Testis (tissue), 2 donors: ENCODE measurements at regions not wholly inside any gene's neighbourhood (a gene's known extent, or its start where the extent isn't known, plus 50 kb on each side); places are given as distances from the start of the nearest gene placed in this dataset.

ENCODE experiments used
- DNase-seq: peaks from one replicate; pipeline ENCODE4 v3.0.0-alpha.2; 2019
- H3K27ac ChIP-seq, 2 donors: fragments of 200-600 bp; sonication (generic); one replicate each; pipeline ENCODE4 v1.5.1; 2019
- H3K27me3 ChIP-seq: fragments of 200-600 bp; sonication (generic); one replicate; pipeline ENCODE4 v1.5.1; 2019
- H3K36me3 ChIP-seq: fragments of 200-600 bp; sonication (generic); one replicate; pipeline ENCODE4 v1.5.1; 2017; ENCODE audit warnings: low read depth; ENCODE audit errors: missing control alignments
- H3K4me1 ChIP-seq: fragments of 200-600 bp; sonication (generic); one replicate; pipeline ENCODE4 v1.5.1; 2019
- H3K4me3 ChIP-seq, 2 donors: fragments of 200-600 bp; sonication (generic); one replicate each; pipeline ENCODE4 v1.5.1; 2017 to 2019
- H3K9me3 ChIP-seq: fragments of 200-600 bp; sonication (generic); one replicate; pipeline ENCODE4 v1.5.1; 2017
- CTCF ChIP-seq, 3 experiments: fragments of 450-650 bp in 2 of 3; fragments of 200-600 bp in 1 of 3; sonication (generic) in 1 of 3; IDR thresholded peaks; one replicate each; pipeline ENCODE4 v1.5.1; 2016 to 2019; ENCODE audit warnings: antibody characterized with exemption in 3 of 3, mild to moderate bottlenecking in 2 of 3, moderate library complexity in 1 of 3
- POLR2A ChIP-seq: fragments of 450-650 bp; IDR thresholded peaks from one replicate; pipeline ENCODE4 v1.6.1; 2017; ENCODE audit warnings: antibody characterized with exemption, mild to moderate bottlenecking, moderate library complexity
- WGBS, 2 donors: methylation state at CpG; one replicate each; pipeline ENCODE4 v1.1.5; 2018; 5-methylcytosine and 5-hydroxymethylcytosine counted together
- intact Hi-C: fragments of 100-400 bp; cut with DNase I; formaldehyde crosslinking; loops from one replicate; pipeline ENCODE4 v1.15.1; 2023; ENCODE audit warnings: low total_unique reads

GRCh38 chr15:85869124-85869523 lies 74.4 kb upstream of the KLHL25 start:
- Histone ChIP-seq H3K27me3 (no peaks in the 10 kb centered on the region), H3K27ac (no peak overlapping the region), H3K9me3 (no peaks in the 10 kb centered on the region), H3K4me3 (no peak overlapping the region), H3K36me3 (no peaks in the 10 kb centered on the region), H3K4me1 (no peaks in the 10 kb centered on the region)
- TF ChIP-seq POLR2A, result no peak
- TF ChIP-seq CTCF (IDR thresholded peaks at IDR 0.05), result no peak
- no peak for DNase-seq
- intact Hi-C loops, result no loop called here
- WGBS, 2 donors, result 90 to 92% methylated on average over 4 of the region's 4 CpGs

GRCh38 chr15:85870216-85871014 lies 75.7 kb upstream of the KLHL25 start:
- 76 to 78% methylated on average over 10 of the region's 10 CpGs for WGBS, 2 donors
- H3K36me3 ChIP-seq, result no peaks in the 10 kb centered on the region
- H3K9me3 ChIP-seq, result no peaks in the 10 kb centered on the region
- no peak overlapping the region for H3K27ac ChIP-seq
- H3K27me3 ChIP-seq, result no peaks in the 10 kb centered on the region
- H3K4me1 ChIP-seq, result no peaks in the 10 kb centered on the region
- TF ChIP-seq POLR2A (no peak), CTCF (IDR thresholded peaks at IDR 0.05) (no peak)
- no peak overlapping the region for H3K4me3 ChIP-seq
- intact Hi-C loops, result no loop called here
- DNase-seq, result no peak

- H3K36me3 ChIP-seq, result no peaks in the 10 kb centered on the region
- H3K9me3 ChIP-seq, result no peaks in the 10 kb centered on the region
- H3K4me3 ChIP-seq, result no peak overlapping the region
- no peaks in the 10 kb centered on the region for H3K4me1 ChIP-seq
- no peaks in the 10 kb centered on the region for H3K27me3 ChIP-seq
- intact Hi-C loops, result no loop called here
- WGBS, 2 donors, result 85 to 88% methylated on average over 7 to 8 of the region's 8 CpGs
- TF ChIP-seq CTCF (IDR thresholded peaks at IDR 0.05), result no peak
- no peak overlapping the region for H3K27ac ChIP-seq
- DNase-seq, result no peak
These were observed 76.8 kb upstream of the KLHL25 start for GRCh38 chr15:85871545-85871944.

GRCh38 chr15:85872125-85872524 lies 77.4 kb upstream of the KLHL25 start:
- Histone ChIP-seq H3K27ac (no peak overlapping the region), H3K9me3 (no peaks in the 10 kb centered on the region), H3K4me1 (no peaks in the 10 kb centered on the region), H3K36me3 (no peaks in the 10 kb centered on the region), H3K4me3 (no peak overlapping the region), H3K27me3 (no peaks in the 10 kb centered on the region)
- intact Hi-C loops, result no loop called here
- 92 to 97% methylated on average over 5 of the region's 5 CpGs for WGBS, 2 donors
- DNase-seq, result no peak
- TF ChIP-seq POLR2A, result no peak

- no peaks in the 10 kb centered on the region for H3K4me1 ChIP-seq
- 83 to 92% methylated on average over 2 of the region's 2 CpGs for WGBS, 2 donors
- no peak for TF ChIP-seq CTCF (IDR thresholded peaks at IDR 0.05)
- TF ChIP-seq POLR2A, result no peak
These were observed 79.5 kb upstream of the KLHL25 start for GRCh38 chr15:85874236-85874635.

More at GRCh38 chr15:85874236-85874635, 79.5 kb upstream of the KLHL25 start:
- Histone ChIP-seq H3K27me3 (no peaks in the 10 kb centered on the region), H3K36me3 (no peaks in the 10 kb centered on the region), H3K27ac (no peak overlapping the region), H3K9me3 (no peaks in the 10 kb centered on the region), H3K4me3 (no peak overlapping the region)
- intact Hi-C loops, result no loop called here
- DNase-seq, result no peak
